ENCODE measurements at regions not wholly inside any gene's neighbourhood (a gene's known extent, or its start where the extent isn't known, plus 50 kb on each side); places are given as distances from the start of the nearest gene placed in this dataset.
"Not testable (repeated sequence)": the region's sequence is repeated elsewhere in the genome, so short reads cannot be mapped to it uniquely, and the experiment has no call there.

DNA sequence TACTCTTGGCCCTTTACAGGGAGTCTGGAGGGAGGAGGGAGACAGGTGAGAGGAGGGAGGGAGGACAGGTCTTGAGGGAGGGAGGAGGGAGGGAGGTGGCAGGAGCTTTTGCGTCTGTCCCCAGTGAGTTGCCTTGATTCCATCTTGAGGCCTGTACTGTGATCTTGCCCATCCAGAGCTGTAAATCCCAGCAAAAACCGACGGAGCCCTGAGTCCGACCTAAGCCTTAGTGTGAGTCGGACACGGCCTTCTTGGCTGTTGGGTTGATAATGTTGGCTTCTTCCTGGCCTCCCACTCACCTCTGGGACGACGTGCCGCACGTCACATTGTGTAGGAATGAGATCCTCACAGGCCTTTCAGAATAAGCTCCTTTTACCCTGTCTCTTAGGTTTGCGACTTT lies 72.5 kb downstream of the RGS12 start:
- no peak for DNase-seq

DNA sequence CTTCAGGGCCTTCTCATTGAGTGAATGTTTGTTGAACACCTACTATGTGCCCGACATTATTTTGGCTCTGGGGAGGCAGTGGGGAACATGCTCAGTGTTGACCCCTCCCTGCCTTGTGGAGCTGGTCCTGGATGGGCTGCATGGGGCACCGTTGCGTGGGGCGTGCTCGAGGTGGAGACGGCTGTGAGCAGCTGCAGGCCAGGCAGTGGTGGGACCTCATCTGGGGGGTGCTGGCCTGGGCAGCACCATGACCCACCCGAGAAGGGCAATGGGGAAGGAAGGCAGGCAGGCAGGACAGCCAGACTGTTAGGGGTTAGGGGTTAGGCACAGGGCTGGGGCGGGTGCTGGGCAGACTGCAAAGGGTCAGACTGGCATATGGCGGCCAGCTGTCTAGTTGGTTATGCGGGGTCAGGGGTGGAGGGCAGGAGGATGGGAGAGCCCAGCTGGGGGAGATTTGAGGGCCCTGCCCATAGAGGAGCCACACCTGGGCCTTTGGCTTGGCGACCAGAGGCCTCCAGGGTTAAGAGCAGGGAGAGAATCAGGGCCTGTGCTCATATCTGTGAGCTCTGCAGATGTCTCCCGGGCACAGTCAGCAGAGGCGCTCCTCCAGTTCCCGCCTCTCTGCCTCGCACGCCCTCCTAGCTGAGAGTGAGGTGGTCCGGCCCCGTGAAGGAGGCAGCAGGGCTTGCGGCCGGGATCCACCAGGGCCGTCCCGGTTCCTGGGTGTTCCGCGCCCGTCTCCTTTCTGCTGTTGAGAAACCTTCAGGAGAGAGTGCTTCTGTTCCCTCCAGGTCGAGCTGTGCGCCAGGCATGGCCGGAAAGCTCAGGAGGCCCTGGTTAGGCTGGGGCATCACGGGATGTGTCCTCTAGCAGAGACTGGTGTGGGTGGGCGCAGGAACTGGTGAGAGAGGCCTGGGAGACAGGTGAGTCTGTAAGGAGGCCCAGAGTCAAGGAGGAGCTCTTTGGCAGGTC lies 73.3 kb downstream of the RGS12 start:
- DNase-seq, result no peak

DNA sequence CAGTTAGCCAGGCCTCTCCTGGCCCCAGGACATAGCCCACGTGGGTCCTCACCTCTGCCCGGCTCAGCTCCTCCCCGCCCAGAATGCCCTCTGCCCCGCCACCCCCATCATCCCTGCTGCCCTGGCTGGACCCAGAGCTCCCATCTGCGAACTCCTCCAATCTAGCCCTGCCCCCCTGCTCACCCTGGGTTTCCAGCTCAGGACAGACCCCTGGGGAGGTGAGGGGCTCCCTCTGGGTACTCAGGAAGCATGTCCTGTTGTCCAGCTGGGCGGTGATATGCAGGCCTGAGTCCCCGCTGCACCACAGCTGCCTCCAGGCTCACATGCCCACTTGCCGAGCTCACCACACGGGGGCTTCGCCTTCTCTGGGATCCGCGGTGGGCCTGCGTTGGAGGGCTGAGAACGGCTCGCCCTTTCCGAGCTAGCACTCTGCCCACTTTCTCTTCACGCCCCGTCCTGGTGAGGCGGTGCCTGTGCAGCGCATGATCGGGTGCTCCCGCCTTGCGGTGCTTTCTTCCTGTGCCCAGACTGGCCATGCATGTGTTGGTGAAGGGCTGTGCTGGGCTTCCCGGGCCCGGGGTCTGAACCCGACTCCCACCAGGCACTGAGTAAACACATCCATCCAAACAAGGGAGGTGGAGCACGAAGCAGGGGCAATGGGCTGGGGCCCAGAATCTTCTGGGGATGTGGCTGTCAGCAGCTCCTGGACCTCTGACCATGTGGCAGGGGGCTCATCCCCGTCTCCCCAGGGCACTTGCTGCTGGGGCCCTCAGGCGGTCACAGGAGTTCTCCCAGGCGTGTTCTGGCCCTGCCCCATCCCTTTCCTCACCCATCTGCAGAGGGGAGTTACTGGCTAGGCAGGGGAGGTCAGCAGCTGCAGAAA lies 74.3 kb downstream of the RGS12 start:
- no peak for DNase-seq

DNA sequence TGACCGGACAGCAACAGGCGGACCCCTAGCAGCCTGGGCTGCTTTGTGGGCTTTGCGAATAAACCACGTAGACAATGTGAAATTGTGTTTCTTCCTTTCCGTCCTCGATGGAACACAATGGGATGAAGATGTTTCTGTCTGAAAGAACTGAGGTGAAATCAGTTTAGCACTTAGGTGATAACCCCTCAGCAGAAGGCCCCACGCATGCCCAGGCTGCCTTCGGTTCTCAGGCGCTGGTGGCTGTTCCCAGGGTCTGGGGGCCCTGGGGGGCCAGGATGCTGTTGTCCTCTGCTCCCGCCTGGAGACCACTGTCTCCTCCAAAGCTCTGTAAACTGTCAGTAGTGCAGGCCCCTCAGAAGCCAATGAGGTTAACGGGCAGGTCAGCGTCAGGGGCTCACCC lies 73.9 kb upstream of the HGFAC start:
- DNase-seq, result no peak

DNA sequence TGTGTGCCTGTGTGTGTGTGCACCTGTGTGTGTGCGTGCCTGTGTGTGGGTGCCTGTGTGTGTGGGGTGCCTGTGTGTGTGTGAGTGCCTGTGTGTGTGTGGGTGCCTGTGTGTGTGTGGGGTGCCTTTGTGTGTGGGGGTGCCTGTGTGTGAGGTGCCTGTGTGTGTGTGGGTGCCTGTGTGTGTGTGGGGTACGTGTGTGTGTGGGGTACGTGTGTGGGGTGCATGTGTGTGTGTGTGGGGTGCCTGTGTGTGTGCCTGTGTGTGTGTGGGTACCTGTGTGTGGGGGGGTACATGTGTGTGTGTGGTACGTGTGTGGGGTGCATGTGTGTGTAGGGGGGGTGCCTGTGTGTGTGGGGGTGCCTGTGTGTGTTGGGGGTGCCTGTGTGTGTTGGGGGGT lies 73.4 kb upstream of the HGFAC start:
- DNase-seq, result no peak

DNA sequence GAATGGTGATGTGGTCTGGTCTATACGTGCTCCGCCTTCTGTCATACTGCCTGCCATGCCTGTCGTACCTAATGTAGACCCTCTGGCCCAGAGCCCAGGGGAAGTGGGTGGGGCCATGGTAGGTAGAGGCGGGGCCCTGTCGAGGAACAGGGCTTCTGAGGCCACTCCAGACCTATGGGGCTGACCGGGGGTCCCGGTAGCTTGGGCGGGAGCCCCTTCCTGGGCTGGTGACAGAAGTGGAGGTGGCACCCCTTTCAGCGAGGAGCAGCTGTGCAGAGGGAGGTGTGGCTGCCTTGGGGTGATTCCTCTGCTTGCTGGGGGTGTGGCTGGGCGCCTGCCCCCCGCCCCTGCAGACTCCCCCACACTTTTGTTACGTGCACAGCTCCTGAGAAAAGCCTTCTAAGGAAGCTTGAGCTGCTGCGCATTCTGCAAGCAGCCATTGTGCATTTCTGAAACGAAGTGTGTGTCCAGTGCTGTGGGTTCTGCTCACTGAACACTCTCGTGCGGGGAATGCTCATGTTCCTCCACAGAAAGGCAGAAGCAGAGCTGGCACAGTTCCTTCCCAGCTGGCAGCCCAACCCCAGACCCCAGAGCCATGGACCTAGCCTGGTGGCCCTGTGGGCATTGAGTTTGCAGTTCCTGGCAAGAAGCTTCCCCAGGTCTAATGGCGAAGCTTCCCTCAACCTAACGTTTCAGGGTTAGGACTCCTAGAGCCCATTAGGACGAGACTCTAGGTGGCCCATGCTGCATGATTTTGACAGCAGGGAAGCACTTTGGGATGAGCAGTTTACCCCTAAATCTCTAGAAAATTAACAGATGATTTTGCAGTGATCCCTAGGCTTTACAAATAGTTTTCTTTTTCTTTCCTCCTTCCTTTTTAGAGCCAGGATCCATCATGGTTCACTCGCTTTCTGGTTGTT lies 72.7 kb upstream of the HGFAC start:
- DNase-seq, result no peak

DNA sequence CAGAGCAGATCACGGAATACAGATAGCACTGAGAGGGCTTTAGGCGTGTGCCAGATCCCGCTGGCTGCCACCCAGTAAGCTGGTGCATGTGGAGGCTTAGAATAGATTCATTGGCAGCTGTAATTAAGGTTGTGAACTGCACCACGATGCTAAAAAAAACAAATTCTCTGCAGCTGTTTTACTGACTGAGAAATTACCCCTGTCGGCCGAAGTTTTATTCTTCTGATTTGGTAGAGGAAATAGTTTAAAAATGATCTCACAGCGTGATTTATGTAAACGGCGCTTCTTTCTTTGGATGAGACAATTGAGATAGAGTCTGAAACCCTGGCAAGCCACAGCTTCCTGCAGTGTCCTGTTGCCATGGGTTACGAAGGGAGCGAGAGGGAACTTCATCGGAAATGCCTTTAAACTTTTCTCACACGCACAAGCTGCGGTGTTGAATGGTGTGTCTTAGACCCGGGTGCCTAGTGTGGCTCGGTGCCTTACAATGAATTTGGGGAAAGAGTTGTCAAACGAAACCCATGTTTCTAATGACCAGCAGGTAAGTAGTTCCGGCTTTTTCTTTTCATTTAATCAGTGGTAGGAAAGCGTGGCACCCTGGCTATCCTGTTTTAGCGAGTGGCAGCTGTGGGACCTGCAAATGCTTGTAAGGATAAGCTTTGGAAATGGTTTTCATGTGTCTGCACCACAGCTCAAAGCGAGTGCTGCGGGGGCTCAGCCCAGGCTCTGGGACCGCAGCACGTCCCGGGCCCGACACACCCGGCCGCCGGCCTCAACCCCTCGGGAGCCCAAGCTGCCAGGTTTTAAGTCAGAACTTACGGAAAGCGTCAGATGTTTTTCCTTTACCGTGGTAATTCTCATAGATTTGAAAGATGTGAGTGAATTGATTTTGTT lies 71.7 kb upstream of the HGFAC start:
- DNase-seq, result peak; percentile 76

DNA sequence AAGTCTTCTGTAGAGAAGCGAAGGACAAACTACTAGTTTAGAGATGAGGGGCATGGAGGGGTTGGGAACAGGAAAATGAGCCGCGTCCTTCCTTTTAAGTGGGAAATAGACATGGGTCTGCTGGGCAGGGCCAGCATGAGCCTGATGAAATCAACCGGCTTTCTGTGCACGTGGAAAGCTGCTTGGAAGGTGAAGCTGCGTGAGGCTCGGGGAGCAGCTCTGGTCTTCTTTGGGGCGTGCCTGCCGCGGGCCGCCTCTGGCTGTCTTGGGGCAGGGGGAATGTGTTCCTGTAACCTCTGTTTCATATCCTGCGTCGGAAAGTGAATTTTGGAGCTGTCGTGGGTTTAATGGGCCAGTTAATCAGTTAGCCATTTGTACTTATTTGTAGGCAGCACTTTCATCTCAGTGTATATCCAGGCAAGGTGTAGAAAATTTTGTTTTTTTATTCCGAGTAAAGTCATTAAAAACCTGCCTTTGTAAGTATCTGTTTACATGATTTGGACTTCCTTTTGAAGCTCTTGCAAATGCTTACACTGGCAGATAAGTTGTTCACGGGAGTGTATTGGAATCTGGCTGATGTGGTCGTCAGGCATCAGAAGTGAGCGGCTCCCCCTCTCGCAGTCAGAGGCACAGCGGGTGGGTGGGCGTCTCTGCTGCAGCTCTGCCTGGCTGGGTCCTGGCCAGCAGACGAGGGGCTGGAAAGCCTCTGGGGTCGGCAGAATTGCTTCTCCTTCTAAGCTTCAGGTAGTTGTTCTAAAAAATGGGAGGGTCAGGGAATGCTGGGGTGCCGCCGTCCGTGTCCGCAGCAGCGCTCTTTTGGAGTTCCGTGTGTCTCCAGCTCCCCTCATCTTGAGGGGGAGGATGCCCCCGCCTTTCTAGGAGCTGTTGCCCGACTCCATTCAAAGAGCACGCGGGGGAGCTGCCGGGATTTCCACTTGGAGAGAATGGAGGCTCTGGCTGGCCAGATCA lies 70.5 kb upstream of the HGFAC start:
- no peak for DNase-seq

DNA sequence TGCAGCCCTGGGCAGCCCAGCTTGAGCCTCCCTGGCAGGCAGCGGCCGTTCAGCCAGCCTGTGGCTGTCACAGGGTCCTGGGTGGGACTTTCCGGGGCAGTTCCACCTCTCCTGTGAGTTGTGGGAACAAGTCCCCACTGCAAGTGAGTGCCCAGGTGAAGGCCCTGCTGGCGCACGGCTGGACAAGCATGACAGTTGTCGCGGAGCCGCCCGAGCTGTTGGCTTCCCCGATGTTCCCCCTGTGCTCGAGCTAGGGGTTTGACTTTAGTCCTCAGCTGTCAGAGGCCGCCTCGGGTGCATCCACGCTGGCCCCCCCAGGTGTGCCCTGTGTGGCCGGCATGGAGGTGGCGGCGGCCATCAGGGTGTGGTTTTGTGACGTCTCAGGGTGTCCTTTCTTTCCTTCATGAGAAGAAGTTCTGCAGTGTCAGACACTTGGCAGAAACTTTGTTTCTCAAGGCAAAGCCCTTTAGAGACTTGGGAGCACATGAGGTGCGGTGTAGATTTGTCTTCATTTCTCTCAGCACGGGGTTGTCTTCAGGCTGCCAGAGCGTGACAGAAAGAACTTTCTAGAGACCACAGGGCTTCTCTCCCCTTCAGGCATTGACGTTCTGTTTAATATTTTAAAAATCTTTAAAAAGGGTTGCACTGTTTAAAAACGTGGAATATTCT lies 69.4 kb upstream of the HGFAC start:
- no peak for DNase-seq

DNA sequence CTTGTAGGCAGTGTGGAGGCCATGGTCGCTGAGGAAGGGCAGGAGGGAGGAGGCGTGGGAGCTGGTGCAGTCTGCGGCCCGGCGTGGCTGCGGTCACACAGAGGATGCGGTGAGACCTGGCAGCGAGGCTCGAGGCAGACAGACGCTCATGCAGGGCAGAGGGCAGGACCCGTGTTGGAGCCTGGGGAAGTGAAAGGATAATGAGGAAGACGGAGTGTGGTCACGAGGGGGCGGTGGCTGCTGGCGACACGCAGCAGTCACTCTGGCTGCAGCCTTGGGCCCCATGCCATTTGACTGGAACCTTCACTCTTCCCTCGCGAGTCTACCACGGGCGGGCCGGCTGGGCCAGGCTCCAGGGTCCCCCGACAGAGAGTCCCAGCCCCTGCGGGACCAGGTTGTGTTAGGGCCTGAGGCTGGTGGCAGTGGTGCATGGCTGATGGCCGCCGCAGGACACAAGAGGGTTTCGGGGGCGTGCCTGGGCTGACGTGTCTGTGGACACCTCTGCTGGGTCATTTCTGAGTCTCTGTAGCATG lies 68.8 kb upstream of the HGFAC start:
- no peak for DNase-seq

DNA sequence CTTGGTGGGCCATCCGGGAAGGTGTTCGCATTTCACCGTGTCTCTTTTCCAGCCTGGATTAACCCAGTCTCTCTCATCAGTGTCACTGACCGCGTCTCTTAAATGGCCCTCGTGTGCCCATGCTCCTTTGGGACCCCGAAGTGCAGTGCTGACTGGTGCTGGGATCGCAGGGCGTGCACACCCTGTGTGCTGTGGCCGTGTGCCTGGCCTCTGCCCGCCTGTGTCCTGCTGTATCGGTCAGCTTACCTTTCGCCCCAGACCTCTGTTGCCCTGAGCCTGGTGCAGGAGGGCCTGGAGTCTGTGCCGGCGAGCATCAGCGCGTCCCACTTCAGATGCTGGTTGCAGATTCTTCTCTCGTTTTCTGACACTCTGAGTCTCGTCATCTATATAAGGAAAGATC lies 68.3 kb upstream of the HGFAC start:
- no peak for DNase-seq

DNA sequence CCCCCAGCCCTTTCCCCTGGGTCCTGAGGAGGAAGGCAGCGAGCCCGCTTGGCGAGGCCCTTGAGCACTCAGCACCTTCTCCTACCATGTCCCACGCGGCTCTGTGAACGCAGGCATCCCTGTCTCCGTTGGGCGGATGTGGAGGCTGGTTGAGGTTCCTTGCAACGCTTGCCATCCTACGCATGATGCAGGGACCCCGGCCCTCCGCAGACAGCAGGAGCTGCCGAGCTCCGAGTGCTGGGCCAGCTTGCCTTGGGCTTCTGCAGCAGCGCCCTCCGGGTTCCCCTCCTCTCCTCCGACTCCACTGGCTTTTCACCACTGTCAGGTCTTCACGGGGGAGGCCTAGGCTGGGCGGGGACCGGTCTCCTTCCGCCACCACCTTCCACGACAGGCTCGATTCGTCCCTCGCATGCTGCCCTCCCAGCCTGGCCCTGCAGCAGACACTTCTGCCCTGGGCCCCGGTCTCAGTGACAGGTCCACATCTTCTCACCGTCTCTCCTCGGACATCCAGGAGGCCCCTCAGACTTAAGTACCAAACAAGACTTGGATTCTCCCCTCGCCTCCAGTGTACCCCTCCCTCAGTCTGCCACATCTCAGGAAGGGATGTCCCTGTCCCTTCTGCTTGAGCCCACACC lies 67.6 kb upstream of the HGFAC start:
- DNase-seq, result no peak

DNA sequence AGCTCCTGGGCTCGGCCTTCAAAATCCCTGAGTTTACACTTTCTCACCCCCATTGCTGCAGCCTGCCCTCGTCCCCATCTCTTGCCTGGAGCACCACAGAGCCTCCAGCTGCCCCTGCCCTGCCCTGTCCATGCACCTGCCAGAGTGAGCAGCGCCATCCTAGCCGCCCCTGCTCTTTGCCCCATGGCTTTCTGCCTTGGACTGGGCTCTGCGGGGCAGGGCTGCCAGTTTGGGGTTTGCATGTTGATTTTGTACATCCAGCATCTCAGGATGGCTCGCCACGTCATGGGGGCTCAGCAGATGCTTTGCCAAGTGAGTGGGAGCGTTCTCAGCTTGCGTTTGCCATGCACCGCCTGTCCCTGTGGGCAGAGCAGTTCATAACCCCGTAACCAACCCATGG lies 67.1 kb upstream of the HGFAC start:
- no peak for DNase-seq

DNA sequence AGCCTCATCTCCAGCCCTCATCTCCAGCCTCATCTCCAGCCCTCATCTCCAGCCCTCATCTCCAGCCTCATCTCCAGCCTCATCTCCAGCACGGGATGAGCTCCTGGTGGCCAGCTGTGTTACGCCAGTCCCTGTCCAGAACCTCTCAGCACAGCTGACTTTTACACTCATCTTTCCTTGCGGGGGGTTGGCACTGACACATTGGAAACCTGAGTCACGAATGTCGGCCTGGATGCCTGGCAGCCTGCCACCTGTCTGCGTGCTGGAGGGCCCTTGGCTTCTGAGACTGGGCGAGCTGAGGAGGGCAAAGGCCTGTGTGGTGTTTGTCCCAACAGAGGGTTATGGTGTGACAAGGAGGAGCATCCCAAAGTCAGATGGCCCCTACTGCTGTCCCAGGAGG lies 66.1 kb upstream of the HGFAC start:
- no peak for DNase-seq

DNA sequence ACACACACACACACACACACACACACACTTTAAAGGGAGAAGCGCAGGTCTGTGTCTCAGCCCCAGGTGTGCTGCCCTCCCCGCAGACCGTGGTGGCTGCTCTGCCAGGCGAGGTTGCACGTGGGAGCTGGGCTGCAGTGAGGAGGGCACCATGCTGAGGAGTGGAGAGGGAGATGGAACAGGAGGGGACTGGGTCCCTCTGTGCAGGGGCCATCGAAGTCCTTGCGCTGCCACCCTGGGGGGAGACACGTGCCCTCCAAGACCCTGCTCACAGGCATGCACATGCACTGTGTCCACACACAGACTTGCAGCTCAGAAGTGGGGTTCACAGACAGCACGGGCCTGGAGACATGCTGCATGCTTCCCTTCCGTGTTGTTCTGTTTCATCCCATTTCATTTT lies 65.5 kb upstream of the HGFAC start:
- DNase-seq, result no peak

DNA sequence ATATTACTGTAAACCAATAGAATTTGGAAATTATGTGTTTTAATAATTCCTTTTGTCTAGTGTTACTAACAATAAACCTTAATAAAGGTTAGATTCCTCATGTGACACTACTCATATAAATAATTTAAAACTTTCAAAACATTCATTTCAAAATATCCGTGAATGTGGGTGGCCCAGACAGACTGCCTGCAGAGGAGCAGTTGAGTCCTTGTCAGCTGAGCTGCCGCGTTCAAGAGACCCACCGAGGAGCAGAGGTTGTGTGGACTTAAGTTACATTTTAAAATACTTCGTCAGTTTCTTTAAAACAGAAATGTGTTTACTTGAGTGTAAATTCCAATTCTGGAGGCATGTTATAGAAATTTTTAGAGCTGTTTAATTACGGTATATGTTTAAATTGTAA lies 64.2 kb upstream of the HGFAC start:
- no peak for DNase-seq

DNA sequence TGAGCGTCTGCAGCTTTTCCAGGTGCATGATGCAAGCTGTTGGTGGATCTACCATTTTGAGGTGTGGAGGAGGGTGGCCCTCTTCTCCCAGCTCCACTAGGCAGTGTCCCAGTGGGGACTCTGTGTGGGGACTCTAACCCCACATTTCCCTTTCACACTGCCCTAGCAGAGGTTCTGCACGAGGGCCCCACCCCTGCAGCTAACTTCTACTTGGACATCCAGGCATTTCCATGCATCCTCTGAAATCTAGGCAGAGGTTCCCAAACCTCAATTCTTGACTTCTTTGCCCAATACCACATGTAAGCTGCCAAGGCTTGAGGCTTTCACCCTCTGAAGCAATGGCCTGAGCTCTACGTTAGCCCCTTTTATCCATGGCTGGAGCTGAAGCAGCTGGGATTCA lies 61.4 kb upstream of the HGFAC start:
- DNase-seq, result not testable (repeated sequence)

DNA sequence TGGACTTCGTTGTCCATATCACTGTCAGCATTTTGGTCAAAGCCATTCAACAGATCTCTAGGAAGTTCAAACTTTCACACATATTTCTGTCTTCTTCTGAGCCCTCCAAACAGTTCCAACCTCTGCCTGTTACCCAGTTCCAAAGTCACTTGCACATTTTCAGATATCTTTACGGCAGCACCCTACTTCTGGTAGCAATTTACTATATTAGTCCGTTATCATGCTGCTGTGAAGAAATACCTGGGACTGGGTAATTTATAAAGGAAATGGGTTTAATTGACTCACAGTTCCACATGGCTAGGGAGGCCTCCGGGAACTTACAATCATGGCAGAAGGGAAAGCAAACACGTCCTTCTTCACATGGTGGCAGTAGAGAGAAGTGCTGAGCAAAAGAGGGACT lies 60.6 kb upstream of the HGFAC start:
- not testable (repeated sequence) for DNase-seq

DNA sequence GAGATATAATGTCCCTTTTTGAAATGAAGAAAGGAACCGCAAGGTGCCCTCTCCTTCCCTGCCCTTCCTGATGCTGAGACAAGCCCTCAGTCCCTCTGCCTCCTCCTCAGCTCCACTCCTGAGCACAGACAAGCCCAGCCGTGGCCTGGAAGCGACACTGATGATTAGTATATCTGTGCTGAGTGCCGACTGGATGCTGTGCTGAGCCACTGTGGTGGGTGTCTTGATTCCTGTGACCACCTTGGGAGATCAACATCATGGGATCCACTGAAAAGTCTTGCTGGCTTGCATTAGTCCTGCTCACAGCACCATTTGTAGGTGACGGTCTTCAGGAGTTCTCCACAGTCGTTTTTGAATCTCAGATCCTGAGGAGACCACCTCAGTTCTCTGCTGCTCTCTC lies 59.5 kb upstream of the HGFAC start:
- DNase-seq, result no peak

Data from activated CD4-positive, alpha-beta T cell treated with anti-CD3 and anti-CD28 coated beads, Interleukin-10, Interleukin-2, amounts not matched to agents 100 ng/mL and 50 ng/mL, durations not matched to agents 16 hours and 8 hours (primary cell).